ENCODE measurements at regions not wholly inside any gene's neighbourhood (a gene's known extent, or its start where the extent isn't known, plus 50 kb on each side); places are given as distances from the start of the nearest gene placed in this dataset.
"Not testable (repeated sequence)": the region's sequence is repeated elsewhere in the genome, so short reads cannot be mapped to it uniquely, and the experiment has no call there.

- no peak for DNase-seq
Observed at GRCh38 chr4:111045992-111046391, 423.1 kb upstream of the PITX2 start.

- no peak for DNase-seq
Observed at GRCh38 chr4:111046811-111047210, 423.9 kb upstream of the PITX2 start.

GRCh38 chr4:111048316-111048715, 425.4 kb upstream of the PITX2 start:
- DNase-seq = no peak

GRCh38 chr4:111064342-111064993, 441.6 kb upstream of the PITX2 start:
- DNase-seq = no peak

GRCh38 chr4:111066001-111066400, 443.1 kb upstream of the PITX2 start:
- no peak for DNase-seq

- DNase-seq = no peak
Observed at GRCh38 chr4:111066447-111066846, 443.6 kb upstream of the PITX2 start.

- DNase-seq = no peak
Observed at GRCh38 chr4:111066887-111067286, 444.0 kb upstream of the PITX2 start.

- no peak for DNase-seq
Observed at GRCh38 chr4:111068883-111069282, 446.0 kb upstream of the PITX2 start.

GRCh38 chr4:111070390-111070789, 447.5 kb upstream of the PITX2 start:
- DNase-seq = no peak

GRCh38 chr4:111074523-111075114, 451.7 kb upstream of the PITX2 start:
- DNase-seq = no peak

GRCh38 chr4:111076299-111076698, 453.4 kb upstream of the PITX2 start:
- DNase-seq = not testable (repeated sequence)

- DNase-seq = no peak
Observed at GRCh38 chr4:111108153-111108552, 485.3 kb upstream of the PITX2 start.

GRCh38 chr4:111113591-111113990, 490.7 kb upstream of the PITX2 start:
- DNase-seq = no peak

GRCh38 chr4:111115881-111116280, 493.0 kb upstream of the PITX2 start:
- DNase-seq = no peak

- DNase-seq = peak; percentile 6
Observed at GRCh38 chr4:111120191-111120590, 497.3 kb upstream of the PITX2 start.

- DNase-seq = no peak
Observed at GRCh38 chr4:111126340-111126739, 503.5 kb upstream of the PITX2 start.

GRCh38 chr4:111127841-111128240, 505.0 kb upstream of the PITX2 start:
- DNase-seq = no peak

GRCh38 chr4:111128327-111128726, 505.4 kb upstream of the PITX2 start:
- no peak for DNase-seq

GRCh38 chr4:111136438-111136837, 513.6 kb upstream of the PITX2 start:
- no peak for DNase-seq

GRCh38 chr4:111136967-111137366, 514.1 kb upstream of the PITX2 start:
- DNase-seq = no peak

- no peak for DNase-seq
Observed at GRCh38 chr4:111143510-111143909, 520.6 kb upstream of the PITX2 start.

GRCh38 chr4:111154934-111155333, 532.1 kb upstream of the PITX2 start:
- no peak for DNase-seq

GRCh38 chr4:111164556-111164955, 541.7 kb upstream of the PITX2 start:
- not testable (repeated sequence) for DNase-seq

- no peak for DNase-seq
Observed at GRCh38 chr4:111174331-111174730, 551.5 kb upstream of the PITX2 start.

- no peak for DNase-seq
Observed at GRCh38 chr4:111178231-111178630, 555.4 kb upstream of the PITX2 start.
